Neural progenitor cell (in vitro differentiated cells): ENCODE measurements at regions not wholly inside any gene's neighbourhood (a gene's known extent, or its start where the extent isn't known, plus 50 kb on each side); places are given as distances from the start of the nearest gene placed in this dataset.

ENCODE experiments used
- DNase-seq: peaks from one replicate; pipeline ENCODE4 v3.0.0-alpha.2; 2016; ENCODE audit warnings: low spot score
- H2AFZ ChIP-seq: fragments of 200-600 bp; sonication (generic); replicated peaks from 2 replicates; pipeline ENCODE4 v1.6.1; 2016; ENCODE audit warnings: antibody characterized with exemption
- H3F3A ChIP-seq: fragments of 200-600 bp; sonication (generic); 2 replicates; pipeline ENCODE4 v1.6.1; 2016; ENCODE audit warnings: antibody characterized with exemption, low read depth
- H3K27ac ChIP-seq: fragments of 200-600 bp; sonication (generic); 2 replicates; pipeline ENCODE4 v1.5.1; 2016; ENCODE audit warnings: mild to moderate bottlenecking
- H3K27me3 ChIP-seq: fragments of 200-600 bp; sonication (generic); 2 replicates; pipeline ENCODE4 v1.6.1; 2016; ENCODE audit warnings: mild to moderate bottlenecking, moderate library complexity
- H3K36me3 ChIP-seq: fragments of 200-600 bp; sonication (generic); 2 replicates; pipeline ENCODE4 v1.5.1; 2016
- H3K4me1 ChIP-seq: fragments of 200-600 bp; sonication (generic); 2 replicates; pipeline ENCODE4 v1.6.1; 2016; ENCODE audit warnings: mixed run types
- H3K4me2 ChIP-seq: fragments of 200-600 bp; sonication (generic); 2 replicates; pipeline ENCODE4 v1.6.1; 2016
- H3K4me3 ChIP-seq: fragments of 200-600 bp; sonication (generic); 2 replicates; pipeline ENCODE4 v1.5.1; 2016
- H3K79me2 ChIP-seq: fragments of 200-600 bp; sonication (generic); 2 replicates; pipeline ENCODE4 v1.6.1; 2016; ENCODE audit warnings: low read depth
- H3K9ac ChIP-seq: fragments of 200-600 bp; sonication (generic); 2 replicates; pipeline ENCODE4 v1.6.1; 2016
- H3K9me3 ChIP-seq: fragments of 200-600 bp; sonication (generic); 2 replicates; pipeline ENCODE4 v1.5.1; 2016; ENCODE audit warnings: low read depth
- H4K20me1 ChIP-seq: fragments of 200-600 bp; sonication (generic); 2 replicates; pipeline ENCODE4 v1.6.1; 2016; ENCODE audit warnings: low read depth
- H3K27ac Mint-ChIP-seq: 3 replicates; pipeline ENCODE4 v1.8.0; 2021; ENCODE audit warnings: mixed read lengths
- H3K27me3 Mint-ChIP-seq: 2 replicates; pipeline ENCODE4 v1.8.0; 2022; ENCODE audit warnings: low read depth, mild to moderate bottlenecking, inconsistent platforms, moderate library complexity, mixed read lengths; ENCODE audit not compliant: insufficient read depth
- H3K36me3 Mint-ChIP-seq: 3 replicates; pipeline ENCODE4 v1.8.0; 2021; ENCODE audit warnings: mixed read lengths
- H3K4me1 Mint-ChIP-seq: 3 replicates; pipeline ENCODE4 v1.8.0; 2021; ENCODE audit warnings: mixed read lengths
- H3K4me3 Mint-ChIP-seq: 3 replicates; pipeline ENCODE4 v1.8.0; 2021; ENCODE audit warnings: mild to moderate bottlenecking, moderate library complexity, mixed read lengths
- H3K9me3 Mint-ChIP-seq: 3 replicates; pipeline ENCODE4 v1.8.0; 2020; ENCODE audit warnings: mixed read lengths
- EZH2 ChIP-seq: fragments of 200-600 bp; sonication (generic); IDR thresholded peaks from 2 replicates; pipeline ENCODE4 v1.6.1; 2017; ENCODE audit warnings: antibody characterized with exemption, mild to moderate bottlenecking, moderate library complexity
- EZH2phosphoT487 ChIP-seq: fragments of 200-600 bp; sonication (generic); IDR thresholded peaks from 2 replicates; pipeline ENCODE4 v1.6.1; 2017; ENCODE audit warnings: antibody characterized with exemption
- TF ChIP-seq, protein P1 (sequence below): fragments of 200-600 bp; sonication (generic); IDR thresholded peaks from 2 replicates; pipeline ENCODE4 v1.5.1; 2017; ENCODE audit warnings: antibody characterized with exemption, mild to moderate bottlenecking

DNA sequence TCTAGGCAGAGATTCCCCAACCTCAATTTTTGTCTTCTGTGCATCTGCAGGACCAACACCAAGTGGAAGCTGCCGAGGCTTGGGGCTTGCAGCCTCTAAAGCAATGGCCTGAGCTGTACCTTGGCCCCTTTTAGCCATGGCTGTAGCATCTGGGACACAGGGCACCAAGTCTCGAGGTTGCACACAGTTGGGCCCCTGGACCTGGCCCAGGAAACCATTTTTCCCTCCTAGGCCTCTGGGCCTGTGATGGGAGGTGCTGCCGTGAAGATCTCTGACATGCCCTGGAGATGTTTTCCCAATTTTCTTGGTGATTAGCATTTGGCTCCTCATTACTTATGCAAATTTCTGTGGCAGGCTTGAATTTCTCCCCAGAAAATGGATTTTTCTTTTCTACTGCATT, 105.7 kb upstream of the LDAH start:
- no peaks in the 10 kb centered on the region for H3K9me3 ChIP-seq
- no peaks in the 10 kb centered on the region for H3K27me3 ChIP-seq
- H3K27me3 Mint-ChIP-seq: peaks cover 27% of the 10 kb centered on the region
- H3K36me3 Mint-ChIP-seq: no peaks in the 10 kb centered on the region
- H3K4me3 Mint-ChIP-seq: no peak overlapping the region
- no peak overlapping the region for H3K4me2 ChIP-seq
- H3F3A ChIP-seq: no peaks in the 10 kb centered on the region
- no peak overlapping the region for H3K27ac ChIP-seq
- H3K9me3 Mint-ChIP-seq: peaks cover 12% of the 10 kb centered on the region
- H2AFZ ChIP-seq: no peak overlapping the region
- no peak overlapping the region for H3K4me3 ChIP-seq
- TF ChIP-seq EZH2phosphoT487 (no peak), EZH2 (no peak)
- TF ChIP-seq, protein P1, sequence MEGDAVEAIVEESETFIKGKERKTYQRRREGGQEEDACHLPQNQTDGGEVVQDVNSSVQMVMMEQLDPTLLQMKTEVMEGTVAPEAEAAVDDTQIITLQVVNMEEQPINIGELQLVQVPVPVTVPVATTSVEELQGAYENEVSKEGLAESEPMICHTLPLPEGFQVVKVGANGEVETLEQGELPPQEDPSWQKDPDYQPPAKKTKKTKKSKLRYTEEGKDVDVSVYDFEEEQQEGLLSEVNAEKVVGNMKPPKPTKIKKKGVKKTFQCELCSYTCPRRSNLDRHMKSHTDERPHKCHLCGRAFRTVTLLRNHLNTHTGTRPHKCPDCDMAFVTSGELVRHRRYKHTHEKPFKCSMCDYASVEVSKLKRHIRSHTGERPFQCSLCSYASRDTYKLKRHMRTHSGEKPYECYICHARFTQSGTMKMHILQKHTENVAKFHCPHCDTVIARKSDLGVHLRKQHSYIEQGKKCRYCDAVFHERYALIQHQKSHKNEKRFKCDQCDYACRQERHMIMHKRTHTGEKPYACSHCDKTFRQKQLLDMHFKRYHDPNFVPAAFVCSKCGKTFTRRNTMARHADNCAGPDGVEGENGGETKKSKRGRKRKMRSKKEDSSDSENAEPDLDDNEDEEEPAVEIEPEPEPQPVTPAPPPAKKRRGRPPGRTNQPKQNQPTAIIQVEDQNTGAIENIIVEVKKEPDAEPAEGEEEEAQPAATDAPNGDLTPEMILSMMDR: no peak
- peaks cover 3% of the 10 kb centered on the region for H3K4me1 Mint-ChIP-seq
- no peaks in the 10 kb centered on the region for H3K79me2 ChIP-seq
- H3K27ac Mint-ChIP-seq: no peak overlapping the region
- no peaks in the 10 kb centered on the region for H3K4me1 ChIP-seq
- DNase-seq: no peak
- H4K20me1 ChIP-seq: no peaks in the 10 kb centered on the region
- H3K36me3 ChIP-seq: no peaks in the 10 kb centered on the region
- no peak overlapping the region for H3K9ac ChIP-seq

DNA sequence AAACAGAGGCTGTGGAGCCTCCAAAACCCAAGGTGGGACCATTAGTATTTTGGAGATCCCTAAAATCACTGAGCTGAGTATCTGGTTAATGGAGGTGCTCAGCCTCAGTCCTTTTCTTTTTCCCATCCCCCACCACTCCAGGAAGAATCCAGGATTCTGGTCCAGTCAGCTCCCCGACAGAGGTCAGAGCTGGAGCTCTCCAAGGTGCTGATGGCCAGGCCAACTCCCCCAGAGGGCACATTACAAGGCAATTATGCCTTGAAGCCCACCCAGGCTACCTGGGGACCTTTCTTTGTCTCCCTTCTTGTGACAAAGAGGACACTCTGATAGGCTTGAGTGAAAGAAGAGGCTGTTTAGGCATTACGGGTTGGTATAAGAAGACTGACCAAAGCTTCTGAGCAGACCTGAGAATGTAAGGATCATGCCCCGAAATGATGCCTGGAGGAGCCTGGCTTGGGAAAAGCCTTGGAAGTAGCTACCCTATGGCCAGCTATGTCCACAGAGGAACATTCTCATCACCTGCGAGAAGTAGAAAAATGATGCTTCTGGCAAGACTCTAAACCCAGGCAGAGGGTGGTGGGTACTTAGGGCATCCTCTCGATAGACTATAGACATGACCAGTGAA, 102.5 kb upstream of the LDAH start:
- Histone ChIP-seq H3K4me2 (no peak overlapping the region), H3K36me3 (no peaks in the 10 kb centered on the region), H3K9ac (no peak overlapping the region), H3F3A (no peaks in the 10 kb centered on the region), H3K4me1 (no peaks in the 10 kb centered on the region), H3K79me2 (no peaks in the 10 kb centered on the region), H4K20me1 (no peaks in the 10 kb centered on the region), H2AFZ (no peak overlapping the region), H3K27ac (no peak overlapping the region), H3K27me3 (peaks cover 5% of the 10 kb centered on the region), H3K9me3 (no peaks in the 10 kb centered on the region), H3K4me3 (no peak overlapping the region)
- TF ChIP-seq EZH2phosphoT487 (no peak), EZH2 (no peak)
- TF ChIP-seq, protein P1: no peak
- Mint-ChIP-seq H3K4me1 (no peaks in the 10 kb centered on the region), H3K27me3 (peaks cover 24% of the 10 kb centered on the region), H3K36me3 (no peaks in the 10 kb centered on the region), H3K9me3 (peaks cover 12% of the 10 kb centered on the region), H3K27ac (no peak overlapping the region), H3K4me3 (no peak overlapping the region)
- DNase-seq: peak; percentile 83

DNA sequence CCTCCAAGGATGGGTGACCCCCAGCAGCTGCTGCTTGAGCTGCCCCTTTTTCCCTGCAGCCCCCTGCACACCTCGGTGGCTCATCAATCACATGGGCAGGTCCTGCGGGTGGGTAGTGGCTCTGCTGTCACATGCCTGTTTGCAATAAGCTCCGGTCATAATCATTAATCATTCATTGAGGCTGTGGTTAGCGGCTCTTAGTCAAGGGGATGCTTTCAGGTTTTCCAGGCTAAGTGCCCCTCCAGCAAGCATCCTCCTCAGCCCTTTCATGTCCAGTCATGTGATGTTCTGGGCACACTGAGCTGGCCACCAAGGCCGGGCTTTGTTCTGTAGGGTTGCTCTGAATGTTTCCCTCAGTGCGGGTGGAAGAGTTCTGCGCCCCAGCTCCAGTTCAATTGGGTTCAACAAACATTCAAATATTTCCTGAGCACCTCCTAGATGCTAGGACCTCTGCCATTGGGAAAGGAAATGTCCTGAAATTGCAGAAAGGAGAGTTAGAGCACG, 96.4 kb upstream of the LDAH start:
- no peaks in the 10 kb centered on the region for H3K79me2 ChIP-seq
- no peaks in the 10 kb centered on the region for H3K9me3 ChIP-seq
- H3K4me1 ChIP-seq: no peaks in the 10 kb centered on the region
- H3K27ac ChIP-seq: no peak overlapping the region
- DNase-seq: no peak
- Mint-ChIP-seq H3K4me3 (no peak overlapping the region), H3K27ac (no peak overlapping the region), H3K36me3 (no peaks in the 10 kb centered on the region), H3K27me3 (peaks cover 15% of the 10 kb centered on the region), H3K9me3 (no peaks in the 10 kb centered on the region), H3K4me1 (peaks cover 16% of the 10 kb centered on the region)
- no peak overlapping the region for H3K9ac ChIP-seq
- H3K4me3 ChIP-seq: no peak overlapping the region
- peaks cover 5% of the 10 kb centered on the region for H3K27me3 ChIP-seq
- no peaks in the 10 kb centered on the region for H3K36me3 ChIP-seq
- H3K4me2 ChIP-seq: no peak overlapping the region
- H2AFZ ChIP-seq: no peak overlapping the region
- no peaks in the 10 kb centered on the region for H3F3A ChIP-seq
- H4K20me1 ChIP-seq: no peaks in the 10 kb centered on the region
- TF ChIP-seq EZH2 (no peak), EZH2phosphoT487 (no peak)
- TF ChIP-seq, protein P1: no peak
